Stomach (tissue), 4 donors: ENCODE measurements at regions not wholly inside any gene's neighbourhood (a gene's known extent, or its start where the extent isn't known, plus 50 kb on each side); places are given as distances from the start of the nearest gene placed in this dataset.

Experiments used
- CTCF ChIP-seq, 7 experiments: fragments of 450-650 bp in 4 of 7; fragments of 200-600 bp in 3 of 7; sonication (generic) in 3 of 7; IDR thresholded peaks; one replicate each; pipeline ENCODE4 v1.5.1; 2016 to 2019; ENCODE audit warnings: antibody characterized with exemption in 7 of 7, control low read depth in 2 of 7, mild to moderate bottlenecking in 1 of 7
- POLR2A ChIP-seq, 4 donors: fragments of 450-650 bp; IDR thresholded peaks; one replicate each; pipeline ENCODE4 v1.6.1; 2016; ENCODE audit warnings: antibody characterized with exemption in 4 of 4, control low read depth in 2 of 4, mild to moderate bottlenecking in 1 of 4, moderate library complexity in 1 of 4

DNA sequence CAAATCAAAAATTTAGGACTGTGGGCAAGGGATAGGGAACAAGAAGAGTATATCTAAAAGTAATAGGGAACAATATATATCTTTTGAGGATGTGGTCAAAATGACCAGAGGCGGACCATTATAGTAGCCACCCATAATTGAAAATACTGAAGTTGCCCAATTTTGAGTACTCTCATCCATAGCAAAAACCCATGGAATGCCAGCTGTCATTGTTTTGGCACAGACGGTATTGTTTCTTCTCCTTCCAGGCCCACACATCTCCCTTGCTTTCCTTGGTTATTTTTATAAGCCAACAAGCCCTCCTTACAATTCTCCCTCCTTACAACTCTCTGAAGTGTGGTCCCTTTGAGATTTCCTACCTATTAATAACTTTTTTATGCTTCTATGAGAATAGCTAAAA, 50.4 kb upstream of the RGMB start:
- no peak for TF ChIP-seq CTCF (IDR thresholded peaks at IDR 0.05)
- no peak for TF ChIP-seq POLR2A (IDR thresholded peaks at IDR 0.05)
